GM19467 (cell line): ENCODE measurements at regions not wholly inside any gene's neighbourhood (a gene's known extent, or its start where the extent isn't known, plus 50 kb on each side); places are given as distances from the start of the nearest gene placed in this dataset.

Experiments
- ATAC-seq: cut with Tn5 transposase; IDR thresholded peaks from one replicate; pipeline ENCODE4 v1.9.1; 2021; ENCODE audit warnings: mild to moderate bottlenecking, moderate library complexity; ENCODE audit not compliant: unreplicated experiment

DNA sequence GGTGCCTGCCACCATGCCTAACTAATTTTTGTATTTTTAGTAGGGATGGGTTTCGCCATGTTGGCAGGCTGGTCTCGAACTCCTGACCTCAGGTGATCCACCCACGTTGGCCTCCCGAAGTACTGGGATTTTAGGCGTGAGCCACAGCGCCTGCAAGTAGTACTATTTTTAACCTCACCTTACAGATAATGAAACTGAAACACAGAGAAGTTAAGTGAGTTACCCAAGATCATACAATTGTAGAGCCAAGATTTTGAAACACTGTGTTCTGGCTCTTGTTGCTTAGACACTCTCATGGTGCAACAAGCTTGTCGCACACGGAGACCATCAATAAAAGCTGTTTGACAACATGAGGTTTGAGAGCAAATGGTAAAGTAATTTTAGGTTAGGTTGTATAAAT is 159.1 kb upstream of the LMNTD1 start:
- ATAC-seq: no peak

DNA sequence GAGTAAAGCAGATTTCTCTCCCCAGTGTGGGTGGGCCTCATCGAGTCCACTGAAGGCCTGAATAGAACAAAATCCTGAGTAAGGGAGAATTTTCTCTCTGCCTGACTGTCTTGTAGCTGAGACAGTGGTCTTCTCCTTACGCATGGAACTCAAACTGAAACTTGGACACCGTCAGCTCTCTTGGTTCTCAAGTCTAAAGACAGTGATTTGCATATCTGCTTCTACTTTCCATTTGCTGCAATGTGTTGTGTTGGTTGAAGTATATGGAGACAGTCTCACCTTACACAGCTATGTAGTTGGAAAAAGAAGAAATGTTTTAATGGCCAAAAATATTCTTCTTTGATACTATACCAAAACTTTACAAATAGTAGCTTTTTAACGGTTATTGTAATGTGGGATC is 160.2 kb upstream of the LMNTD1 start:
- peak; percentile 99 for ATAC-seq

DNA sequence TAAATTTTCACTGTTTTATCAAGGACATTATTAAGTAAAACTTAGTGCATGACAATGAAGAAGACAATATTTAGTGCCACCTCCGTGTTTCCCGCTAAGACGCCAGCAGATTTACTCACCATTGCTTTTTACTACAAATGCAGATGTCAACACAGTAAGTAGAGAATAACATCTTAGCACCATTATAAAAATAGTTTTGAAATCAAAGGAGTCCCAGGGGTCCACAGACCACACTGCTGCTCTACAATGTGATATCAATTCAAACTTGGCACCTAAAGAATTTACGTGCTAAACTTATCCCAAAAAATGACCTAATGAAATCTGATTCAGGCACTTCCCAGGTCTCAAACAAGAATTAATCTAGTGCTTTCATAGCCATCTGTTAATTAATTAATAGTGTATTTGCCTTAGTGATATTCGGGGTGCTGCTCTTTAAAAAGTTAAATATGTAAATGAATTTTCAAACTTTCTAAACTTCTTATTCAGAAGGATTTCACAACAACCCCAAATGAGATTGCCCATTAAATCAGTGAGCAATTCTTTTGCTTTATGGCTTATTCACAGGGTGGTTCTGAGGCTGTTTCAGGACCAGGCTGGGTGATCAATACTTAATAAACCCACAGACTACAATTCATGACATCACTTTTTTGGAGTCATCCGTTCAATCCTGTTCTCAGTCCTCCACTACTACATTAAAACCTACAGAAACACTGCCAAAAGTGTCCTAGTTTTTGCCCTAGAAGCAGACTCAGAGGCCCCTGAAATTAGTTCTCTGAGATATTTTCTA is 161.3 kb upstream of the LMNTD1 start:
- ATAC-seq: no peak

DNA sequence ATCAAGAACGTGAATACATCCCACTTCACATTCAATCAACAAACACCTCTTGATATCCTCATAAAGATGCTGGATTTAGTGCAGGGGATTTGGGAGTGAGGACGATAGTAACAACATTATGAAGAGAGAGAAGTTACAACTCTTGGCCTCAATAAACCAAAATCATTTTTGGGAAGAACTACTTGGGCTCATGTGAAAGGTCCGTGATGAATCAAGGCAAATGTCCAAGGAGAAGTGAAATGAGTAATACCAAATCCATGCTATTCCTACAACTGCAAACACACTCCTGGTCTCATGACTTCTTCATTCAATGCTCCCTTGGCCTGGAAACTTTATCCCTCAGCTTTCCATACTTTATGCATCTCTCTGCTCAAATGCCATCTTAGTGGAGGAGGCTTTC is 162.0 kb upstream of the LMNTD1 start:
- no peak for ATAC-seq

DNA sequence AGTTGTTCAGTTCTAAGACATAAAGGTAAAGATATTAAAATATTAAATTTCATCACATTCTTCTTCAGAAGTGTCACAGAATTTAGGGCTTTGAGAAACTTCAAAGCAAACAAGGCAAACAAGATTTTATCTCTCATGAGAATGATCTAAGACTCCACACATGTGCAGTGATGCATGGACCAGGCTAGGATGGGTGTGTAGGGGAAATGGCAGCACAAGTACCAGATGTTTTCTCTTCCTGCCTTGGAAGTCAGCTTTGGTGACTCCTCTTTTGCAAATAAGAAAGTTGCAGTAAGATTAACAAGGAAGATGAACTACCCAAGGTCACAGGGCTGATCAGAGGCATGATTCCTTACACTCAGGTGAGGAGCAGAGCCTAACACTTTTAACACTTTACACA is 163.8 kb upstream of the LMNTD1 start:
- ATAC-seq: no peak

DNA sequence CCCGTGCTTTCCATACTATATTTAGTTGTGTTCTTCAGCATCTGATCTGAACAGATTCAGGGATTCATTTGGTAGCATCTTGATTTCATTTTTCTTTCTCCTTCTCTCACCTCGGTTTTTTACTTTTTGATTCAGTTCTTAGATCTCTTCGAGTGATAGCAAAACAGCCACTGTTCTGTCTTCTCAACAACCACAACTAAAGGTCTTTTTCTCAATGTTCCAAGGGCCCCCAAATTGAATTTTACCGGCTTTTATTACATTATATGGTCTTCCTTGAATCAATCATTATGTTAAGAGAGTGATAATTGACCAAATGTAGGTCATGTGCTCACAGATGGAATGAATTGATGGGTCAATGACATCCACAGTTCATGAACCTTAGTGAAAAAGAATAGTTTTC is 164.5 kb upstream of the LMNTD1 start:
- no peak for ATAC-seq

DNA sequence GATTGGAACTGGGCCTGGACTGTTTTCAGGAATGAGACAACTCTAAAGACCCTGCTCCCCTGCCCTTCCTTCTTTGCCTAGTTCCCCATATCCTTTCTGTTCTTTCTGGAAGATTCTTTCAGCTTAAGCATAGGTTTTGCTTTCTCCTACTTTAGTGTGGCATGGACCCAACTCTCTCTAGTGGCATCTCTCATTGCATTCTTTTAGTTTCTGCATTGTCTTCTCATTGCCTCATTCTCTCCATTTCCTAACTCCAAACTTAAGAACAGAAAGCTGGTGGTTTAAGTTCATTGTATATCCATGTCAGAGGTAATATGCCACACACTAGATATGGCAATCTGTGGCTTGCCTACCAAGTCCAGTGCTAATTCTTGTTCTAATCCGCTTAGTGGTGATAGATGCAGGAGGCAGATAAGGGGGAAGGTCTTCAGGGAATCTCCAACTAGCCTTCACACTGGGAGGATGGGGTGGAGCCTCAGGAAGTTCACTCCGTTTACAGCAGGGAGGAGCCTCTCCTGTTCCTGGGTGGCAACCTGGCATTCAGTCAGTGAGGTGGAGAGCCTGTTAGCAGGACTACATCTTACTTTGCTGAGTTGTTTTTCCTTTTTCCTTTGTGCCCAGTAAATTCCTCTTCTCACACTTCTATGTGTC is 165.1 kb upstream of the LMNTD1 start:
- no peak for ATAC-seq

DNA sequence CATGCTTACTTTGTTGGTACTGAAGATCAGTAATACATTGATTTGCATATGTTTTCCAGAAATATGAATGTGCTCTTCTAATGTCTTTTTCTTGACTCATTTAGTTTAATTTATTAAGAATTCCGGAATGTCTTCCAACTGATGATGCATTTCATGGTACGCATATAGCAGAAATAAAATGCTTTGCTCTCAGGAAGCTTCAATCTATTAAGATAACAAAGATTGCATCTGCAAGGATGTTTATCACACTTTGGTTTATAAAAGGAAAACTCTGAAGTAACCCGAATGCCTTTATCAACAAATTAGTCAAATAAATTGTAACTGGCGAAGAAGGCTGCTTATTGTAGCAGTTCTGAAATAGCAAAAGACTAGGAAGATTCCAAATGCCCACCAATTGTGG is 166.4 kb upstream of the LMNTD1 start:
- ATAC-seq: no peak

DNA sequence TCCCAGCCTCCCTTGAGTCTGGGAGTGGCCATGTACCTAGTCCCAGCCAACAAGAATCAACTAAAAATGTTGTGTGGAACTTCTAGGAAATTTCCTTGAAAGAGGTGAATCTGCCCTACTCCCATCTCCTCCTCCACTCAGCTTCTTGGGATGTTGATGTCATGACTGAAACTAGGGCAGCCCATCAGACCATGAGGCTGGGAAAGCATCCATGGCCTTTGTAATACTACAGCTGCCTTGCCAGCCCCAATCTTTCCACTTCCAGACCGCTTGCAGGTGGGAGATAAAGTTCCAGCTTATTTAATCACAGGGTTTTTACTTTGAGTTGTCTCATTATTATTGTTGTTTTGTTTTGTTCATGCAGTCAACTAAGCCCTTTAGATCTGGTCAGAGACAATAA is 170.3 kb upstream of the LMNTD1 start:
- no peak for ATAC-seq

DNA sequence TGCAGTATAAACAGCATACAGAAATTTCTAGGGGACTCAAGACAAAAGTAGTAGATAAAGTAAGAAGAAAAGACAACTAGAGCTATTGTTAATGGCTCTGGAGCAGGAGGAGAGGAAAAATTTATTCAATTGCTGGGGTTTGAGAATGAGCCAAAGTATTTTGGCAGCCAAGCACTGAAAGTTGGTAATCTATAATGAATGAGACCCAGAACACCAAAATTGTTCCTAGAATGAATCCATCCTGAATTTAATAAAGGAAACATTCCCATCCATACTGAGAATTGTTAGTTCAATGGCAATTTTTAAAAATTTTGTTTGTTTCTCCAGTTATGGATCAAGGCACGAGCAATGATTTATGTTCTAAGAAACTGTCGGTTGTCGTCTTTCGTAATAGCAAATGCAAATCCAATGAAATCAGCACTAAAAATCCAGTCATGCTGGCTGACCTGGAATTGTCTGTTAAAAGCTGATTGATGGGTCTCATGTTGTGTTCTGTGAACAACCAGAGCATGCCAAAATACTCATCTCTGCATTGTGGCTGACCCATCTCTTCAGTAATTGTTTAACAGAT is 170.9 kb upstream of the LMNTD1 start:
- no peak for ATAC-seq

DNA sequence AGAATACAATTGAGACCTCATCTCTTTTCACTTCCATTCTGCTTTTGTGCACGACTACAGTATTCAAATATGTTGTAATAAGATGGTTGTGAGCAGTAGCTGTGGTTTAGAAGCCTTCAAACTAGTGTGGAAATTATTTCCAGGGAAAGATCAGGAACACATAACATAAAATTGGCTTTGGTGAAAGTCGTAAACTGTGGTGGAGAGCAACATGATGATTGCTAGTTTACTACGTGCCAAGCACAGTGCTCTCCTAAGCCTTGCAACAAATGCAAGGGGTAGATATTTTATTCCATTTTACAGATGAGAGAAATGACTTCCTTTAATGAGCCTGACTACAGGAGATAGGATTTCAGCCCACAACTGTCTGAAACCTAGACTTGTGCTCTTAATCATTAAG is 172.4 kb upstream of the LMNTD1 start:
- ATAC-seq: no peak

DNA sequence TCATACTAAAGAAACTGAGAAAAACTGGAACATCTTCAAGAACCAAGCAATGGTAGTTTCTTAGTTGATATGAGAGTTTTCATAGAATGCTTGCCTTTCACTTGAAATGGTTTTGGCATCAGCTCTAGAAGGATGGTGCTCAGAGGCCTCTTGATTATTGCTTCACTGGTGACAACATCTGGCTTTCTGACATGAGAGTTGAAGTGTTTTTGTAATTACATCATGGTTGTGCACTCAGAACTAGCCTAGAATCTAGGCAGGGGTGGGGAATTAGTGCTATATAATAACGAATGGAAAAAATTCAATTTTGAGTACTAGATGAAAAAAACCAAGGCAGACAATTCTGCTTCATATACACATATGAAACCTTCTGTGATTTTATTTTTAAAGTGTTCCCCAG is 172.8 kb upstream of the LMNTD1 start:
- ATAC-seq: no peak

DNA sequence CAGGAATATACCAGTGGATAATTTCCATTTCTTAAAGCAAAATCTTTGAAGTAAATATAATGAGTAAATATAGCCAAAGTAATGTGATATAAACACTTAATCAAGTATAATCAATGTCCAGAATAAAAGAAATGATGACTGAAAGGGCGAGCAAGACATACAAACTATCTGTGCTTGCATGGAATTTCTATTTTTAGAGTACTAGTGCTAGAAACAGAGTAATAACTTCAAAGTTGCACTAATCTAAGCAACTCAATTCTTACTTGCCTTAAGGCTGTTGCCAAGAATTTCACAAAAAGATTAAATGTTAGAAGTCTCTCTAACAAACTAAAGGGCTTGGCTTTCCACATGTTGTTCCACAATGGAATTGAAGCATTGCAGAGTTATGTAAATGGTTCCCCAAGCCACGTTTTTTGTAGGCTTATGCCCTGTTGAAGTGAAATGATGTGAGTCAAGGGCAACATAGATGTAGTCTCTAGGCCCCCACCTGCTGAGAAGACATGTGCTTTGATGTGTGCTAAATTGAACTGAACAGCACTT is 175.0 kb upstream of the LMNTD1 start:
- ATAC-seq: no peak

DNA sequence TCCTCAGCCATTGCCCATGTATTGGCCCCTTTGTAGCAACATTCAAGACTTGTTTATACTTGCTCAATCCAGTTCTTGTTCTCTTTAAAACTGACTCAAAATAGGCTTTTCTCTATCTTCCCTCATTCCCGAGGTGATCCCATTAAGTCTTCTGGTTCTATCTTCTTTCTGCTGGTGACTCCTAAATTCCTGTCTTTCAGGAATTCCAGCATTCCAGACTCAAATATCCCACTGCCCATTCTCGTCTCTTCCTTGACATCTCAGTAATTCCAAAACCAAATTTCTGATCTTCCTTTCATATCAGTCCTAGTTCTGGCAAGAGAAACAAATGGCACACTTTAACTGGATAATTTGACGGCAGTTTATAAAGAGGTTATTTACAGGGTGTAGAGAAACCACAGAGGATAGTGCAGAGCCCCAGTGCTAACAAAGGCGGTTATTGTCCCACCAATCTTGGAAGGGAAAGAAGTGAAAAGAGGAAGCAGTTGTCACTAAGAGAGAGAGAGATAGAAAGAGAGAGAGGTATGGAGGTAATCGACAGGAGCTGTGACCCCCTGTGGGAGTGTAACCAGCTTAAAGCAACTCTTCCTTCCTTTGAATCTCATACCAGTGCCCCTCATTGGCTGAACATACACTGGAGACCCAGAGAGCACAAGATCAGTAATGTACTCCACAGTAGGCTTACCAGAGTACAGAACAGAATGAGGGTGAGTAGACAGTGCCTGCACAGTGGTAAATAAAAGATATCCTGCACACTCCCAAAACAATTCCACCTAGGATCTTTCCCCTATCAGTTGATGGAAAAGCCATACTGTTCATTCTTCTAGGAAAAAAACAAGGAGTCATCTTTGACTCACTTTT is 177.6 kb upstream of the LMNTD1 start:
- ATAC-seq: no peak

DNA sequence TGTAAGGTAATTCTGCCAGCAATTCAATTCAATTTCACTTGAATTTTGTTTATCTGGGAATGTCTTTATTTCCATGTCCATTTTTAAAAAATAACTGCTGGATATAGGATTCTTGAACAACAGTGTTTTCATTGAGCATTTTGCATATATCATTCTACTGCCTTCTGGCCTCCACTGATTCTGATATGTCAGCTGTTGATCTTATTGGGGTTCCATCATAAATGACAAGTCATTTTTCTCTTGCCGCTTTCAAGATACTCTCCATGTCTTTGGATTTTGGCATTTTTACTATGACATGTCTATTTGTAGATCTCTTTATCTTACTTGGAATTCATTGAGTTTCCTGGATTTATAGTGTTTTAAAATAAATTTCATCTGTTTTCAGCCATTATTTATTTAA is 180.5 kb upstream of the LMNTD1 start:
- ATAC-seq: no peak

DNA sequence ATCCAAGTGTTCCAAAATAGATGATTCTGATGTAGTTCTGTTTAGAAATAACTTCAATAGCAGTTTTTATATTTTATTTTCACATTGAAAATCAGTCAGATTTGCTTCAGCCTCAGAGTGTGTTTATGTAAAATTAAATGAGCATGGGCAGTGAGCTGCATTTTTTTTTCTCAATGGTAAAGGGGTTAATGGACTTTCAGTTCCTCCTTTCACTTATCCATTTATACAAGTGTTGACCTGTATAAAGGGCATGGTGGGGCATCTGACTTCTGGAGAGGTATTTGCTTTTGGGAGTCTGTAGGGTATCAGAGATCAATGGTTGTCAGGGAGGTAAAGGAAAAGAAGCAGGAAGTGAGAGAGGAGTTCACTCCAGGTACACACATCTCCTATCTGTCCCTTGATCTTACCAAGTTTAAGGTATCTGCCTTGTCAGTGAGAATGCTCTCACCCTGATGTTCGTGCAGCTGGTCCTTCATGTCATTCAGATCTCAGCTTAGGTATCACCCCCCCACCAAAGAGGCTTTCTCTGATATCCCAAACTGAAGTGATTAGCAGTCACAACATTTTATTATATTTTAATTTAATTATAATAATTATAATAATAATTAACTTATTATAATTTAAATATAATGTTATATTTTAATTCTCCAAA is 181.6 kb upstream of the LMNTD1 start:
- ATAC-seq: no peak

DNA sequence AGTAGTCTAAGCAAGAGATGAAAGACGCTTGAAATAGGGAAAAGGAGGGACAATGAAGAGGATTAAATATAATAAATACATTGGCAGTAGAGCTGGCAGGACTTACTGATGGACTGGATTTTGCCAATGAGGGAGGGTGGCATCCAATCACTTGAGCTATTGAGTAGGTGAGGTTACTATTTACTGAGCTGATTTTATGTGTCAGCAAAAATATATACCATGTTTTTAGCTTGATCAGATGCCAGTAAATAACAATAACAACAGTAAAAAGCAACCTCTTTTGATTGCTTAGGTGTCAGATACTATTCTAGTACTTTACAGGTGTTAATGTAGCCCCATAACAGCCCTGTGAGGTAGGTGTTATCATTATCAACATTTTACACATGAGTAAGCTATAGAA is 187.5 kb upstream of the LMNTD1 start:
- ATAC-seq: no peak

DNA sequence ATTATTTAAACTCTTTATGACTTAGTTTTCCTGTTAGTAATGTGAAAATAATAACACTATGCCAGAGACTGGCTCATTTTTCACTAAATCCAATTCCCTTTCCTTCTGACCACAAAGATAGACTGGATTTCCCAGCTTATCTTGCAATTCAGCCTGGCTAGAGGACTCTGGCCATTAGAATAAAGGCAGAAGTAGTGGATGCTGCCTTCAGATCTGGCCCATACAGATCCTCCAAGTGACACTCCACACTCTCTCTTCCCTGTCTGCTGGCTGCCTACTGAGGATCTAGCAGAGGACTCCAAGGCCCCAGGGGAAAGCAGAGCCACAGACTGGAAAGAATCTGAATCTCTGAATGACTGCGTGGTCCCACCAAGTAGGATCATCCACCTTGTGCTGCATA is 188.8 kb upstream of the LMNTD1 start:
- ATAC-seq: no peak

DNA sequence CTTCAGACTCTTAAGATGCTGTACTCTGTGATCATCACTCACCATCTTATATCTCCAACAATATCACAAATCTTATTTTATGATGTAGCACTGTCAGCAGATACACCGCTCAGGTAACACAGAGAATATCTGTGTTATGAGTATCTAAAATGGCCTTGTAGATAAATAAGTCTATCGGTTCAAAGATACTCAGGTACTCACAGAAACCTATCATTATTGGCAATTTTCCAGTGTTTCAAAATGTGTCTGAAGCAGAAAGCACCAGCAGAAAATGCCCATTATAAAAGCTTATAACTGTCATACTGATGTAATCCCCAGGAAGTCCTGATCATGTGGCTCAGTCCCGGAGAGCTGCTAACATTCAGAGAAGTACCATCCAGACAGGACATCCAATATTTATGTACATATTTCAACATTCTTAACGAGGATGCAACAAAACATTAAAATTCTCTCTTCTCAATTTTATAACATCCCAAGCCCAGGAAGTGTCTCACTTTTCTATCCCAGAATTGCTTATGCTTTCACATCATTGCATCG is 190.7 kb upstream of the LMNTD1 start:
- ATAC-seq: no peak

DNA sequence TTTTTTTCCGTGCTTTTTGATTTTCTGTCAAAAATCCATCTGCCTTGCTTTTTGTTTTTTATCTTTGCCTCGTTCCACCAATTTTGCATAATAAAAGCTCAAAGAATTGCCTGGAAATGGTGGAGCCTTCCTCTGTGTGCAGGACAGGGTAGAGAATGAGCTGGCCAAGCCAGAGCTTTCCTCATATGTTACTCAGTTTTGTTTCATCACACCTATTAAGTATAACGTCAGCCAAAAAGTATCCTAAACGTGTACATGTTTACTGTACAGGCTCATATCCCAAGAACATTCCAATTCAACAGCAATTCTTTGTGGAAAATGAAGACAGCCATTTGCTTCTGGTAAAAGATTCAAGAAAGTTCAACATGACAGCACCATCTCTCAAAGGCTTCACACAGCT is 191.2 kb upstream of the LMNTD1 start:
- no peak for ATAC-seq
